ENCODE measurements at regions not wholly inside any gene's neighbourhood (a gene's known extent, or its start where the extent isn't known, plus 50 kb on each side); places are given as distances from the start of the nearest gene placed in this dataset.
"Not testable (repeated sequence)": the region's sequence is repeated elsewhere in the genome, so short reads cannot be mapped to it uniquely, and the experiment has no call there.

GRCh38 chr16:85227084-85227945, 115.0 kb upstream of the CIBAR2 start:
- Mint-ChIP-seq H3K9me3 (no peaks in the 10 kb centered on the region), H3K4me1 (ENCODE audit: low read depth) (no peaks in the 10 kb centered on the region), H3K27me3 (ENCODE audit: low read depth) (no peaks in the 10 kb centered on the region), H3K4me3 (no peak overlapping the region), H3K36me3 (ENCODE audit: low read depth) (no peaks in the 10 kb centered on the region), H3K27ac (no peak overlapping the region)

DNA sequence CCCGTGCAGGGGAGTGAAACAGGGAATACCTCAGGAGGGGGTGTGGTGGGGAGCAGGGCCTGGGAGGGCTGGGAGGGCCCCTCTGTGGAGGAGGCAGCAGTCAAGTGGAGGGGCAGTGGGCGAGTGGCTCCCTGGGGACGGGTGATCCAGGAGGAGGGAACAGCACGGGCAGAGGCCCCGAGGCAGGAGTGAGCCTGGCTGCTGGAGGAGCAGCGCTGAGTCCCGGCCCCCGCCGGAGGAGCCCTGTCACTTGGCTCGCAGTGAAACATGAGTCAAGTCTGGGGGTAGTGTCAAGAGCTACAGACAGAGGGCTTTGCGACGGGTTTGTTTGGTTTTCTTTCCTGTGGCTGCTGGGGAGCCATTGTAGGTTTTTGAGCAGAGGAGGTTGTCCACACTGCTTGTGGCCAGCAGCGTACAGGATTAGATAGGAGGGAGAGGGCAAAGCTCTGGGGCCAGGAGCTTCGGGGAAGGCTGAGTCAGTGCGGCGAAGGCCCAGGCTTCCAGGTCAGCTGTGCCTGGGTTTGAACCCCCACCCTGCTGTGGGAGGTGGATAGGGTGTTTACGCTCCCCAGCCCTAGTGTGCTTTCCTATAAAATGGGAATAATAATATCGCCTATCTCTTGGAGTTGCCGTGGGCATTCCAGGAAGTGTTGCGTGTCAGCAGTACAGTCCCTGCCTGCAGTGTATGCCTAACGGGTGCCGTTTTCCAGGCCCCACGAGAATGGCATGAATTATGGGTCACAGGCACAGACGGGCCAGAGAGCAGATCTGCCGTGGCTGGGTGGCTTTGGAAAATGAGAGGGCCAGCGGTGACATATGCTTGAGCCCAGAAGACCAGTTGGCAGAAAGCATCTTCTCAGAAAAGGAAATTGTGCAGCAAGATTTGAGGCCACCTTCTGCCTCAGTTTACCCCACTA, 115.9 kb upstream of the CIBAR2 start:
- no peaks in the 10 kb centered on the region for H3K4me1 Mint-ChIP-seq (ENCODE audit: low read depth)
- H3K27me3 Mint-ChIP-seq (ENCODE audit: low read depth) = peaks cover under 1% of the 10 kb centered on the region
- no peak overlapping the region for H3K27ac Mint-ChIP-seq
- H3K9me3 Mint-ChIP-seq = no peaks in the 10 kb centered on the region
- H3K36me3 Mint-ChIP-seq (ENCODE audit: low read depth) = no peaks in the 10 kb centered on the region
- no peak overlapping the region for H3K4me3 Mint-ChIP-seq

GRCh38 chr16:85228970-85229430, 116.7 kb upstream of the CIBAR2 start:
- Mint-ChIP-seq H3K4me1 (ENCODE audit: low read depth) (no peaks in the 10 kb centered on the region), H3K36me3 (ENCODE audit: low read depth) (no peaks in the 10 kb centered on the region), H3K9me3 (no peaks in the 10 kb centered on the region), H3K27me3 (ENCODE audit: low read depth) (peaks cover 6% of the 10 kb centered on the region), H3K4me3 (no peak overlapping the region), H3K27ac (no peak overlapping the region)

DNA sequence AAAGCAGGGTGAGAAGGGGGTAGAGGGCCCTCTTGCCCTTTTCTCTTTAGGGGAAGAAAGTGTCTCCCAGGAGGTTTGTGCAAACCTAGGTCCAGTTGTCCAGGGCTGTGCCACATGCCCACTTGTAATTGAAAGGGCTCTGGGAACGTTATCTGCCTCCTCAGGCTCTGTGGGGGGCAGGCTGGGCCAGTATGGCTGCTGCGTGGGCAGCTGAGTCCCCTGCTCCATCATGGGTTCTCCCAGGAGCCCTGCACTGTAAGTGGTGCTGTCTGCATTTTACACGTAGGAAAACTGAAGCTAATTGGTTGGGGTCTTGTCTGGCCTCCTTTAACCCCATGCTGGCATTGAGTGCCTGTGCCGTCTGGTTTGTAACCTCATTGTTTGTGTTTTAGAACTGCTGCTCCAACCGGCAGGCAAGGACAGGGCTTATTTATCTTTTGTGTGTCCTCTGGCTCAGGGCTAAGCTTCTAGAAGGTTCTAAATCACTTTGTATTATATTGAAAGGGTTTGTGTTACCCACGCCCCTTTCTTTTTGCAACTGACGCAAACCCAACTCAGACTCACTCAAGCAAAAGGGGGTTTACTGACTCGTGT, 117.7 kb upstream of the CIBAR2 start:
- H3K27me3 Mint-ChIP-seq (ENCODE audit: low read depth) = peaks cover 11% of the 10 kb centered on the region
- H3K27ac Mint-ChIP-seq = no peak overlapping the region
- no peaks in the 10 kb centered on the region for H3K36me3 Mint-ChIP-seq (ENCODE audit: low read depth)

GRCh38 chr16:85230764-85231383, 118.6 kb upstream of the CIBAR2 start:
- H3K36me3 Mint-ChIP-seq (ENCODE audit: low read depth); H3K27ac Mint-ChIP-seq; H3K4me3 Mint-ChIP-seq; H3K9me3 Mint-ChIP-seq; H3K4me1 Mint-ChIP-seq (ENCODE audit: low read depth): not testable (repeated sequence)
- peaks cover 11% of the 10 kb centered on the region for H3K27me3 Mint-ChIP-seq (ENCODE audit: low read depth)

More for the DNA sequence above, 117.7 kb upstream of the CIBAR2 start:
- no peaks in the 10 kb centered on the region for H3K4me1 Mint-ChIP-seq (ENCODE audit: low read depth)
- H3K4me3 Mint-ChIP-seq = no peak overlapping the region
- no peaks in the 10 kb centered on the region for H3K9me3 Mint-ChIP-seq

DNA sequence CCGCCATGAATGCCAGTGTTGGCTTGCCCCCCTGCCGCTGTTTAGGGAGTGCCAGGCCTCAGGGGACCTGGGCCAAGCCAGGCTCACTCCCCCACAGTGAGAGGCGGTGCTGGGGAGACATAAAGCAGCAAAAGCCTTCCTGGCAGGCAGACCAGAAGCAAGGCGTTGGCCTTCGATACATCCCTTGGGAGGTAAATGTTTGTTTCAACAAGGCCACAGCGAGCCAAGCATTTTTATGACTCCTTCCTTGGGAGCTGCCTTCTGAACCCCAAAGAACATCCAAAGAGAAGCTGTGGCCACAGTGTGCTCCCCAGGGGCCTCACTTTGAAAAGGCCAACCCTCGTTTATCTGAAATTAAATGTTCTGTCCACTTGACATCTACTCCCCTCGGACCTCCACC, 119.7 kb upstream of the CIBAR2 start:
- no peak overlapping the region for H3K4me3 Mint-ChIP-seq
- peaks cover 19% of the 10 kb centered on the region for H3K27me3 Mint-ChIP-seq (ENCODE audit: low read depth)
- no peaks in the 10 kb centered on the region for H3K9me3 Mint-ChIP-seq
- no peaks in the 10 kb centered on the region for H3K4me1 Mint-ChIP-seq (ENCODE audit: low read depth)
- no peak overlapping the region for H3K27ac Mint-ChIP-seq
- no peaks in the 10 kb centered on the region for H3K36me3 Mint-ChIP-seq (ENCODE audit: low read depth)

DNA sequence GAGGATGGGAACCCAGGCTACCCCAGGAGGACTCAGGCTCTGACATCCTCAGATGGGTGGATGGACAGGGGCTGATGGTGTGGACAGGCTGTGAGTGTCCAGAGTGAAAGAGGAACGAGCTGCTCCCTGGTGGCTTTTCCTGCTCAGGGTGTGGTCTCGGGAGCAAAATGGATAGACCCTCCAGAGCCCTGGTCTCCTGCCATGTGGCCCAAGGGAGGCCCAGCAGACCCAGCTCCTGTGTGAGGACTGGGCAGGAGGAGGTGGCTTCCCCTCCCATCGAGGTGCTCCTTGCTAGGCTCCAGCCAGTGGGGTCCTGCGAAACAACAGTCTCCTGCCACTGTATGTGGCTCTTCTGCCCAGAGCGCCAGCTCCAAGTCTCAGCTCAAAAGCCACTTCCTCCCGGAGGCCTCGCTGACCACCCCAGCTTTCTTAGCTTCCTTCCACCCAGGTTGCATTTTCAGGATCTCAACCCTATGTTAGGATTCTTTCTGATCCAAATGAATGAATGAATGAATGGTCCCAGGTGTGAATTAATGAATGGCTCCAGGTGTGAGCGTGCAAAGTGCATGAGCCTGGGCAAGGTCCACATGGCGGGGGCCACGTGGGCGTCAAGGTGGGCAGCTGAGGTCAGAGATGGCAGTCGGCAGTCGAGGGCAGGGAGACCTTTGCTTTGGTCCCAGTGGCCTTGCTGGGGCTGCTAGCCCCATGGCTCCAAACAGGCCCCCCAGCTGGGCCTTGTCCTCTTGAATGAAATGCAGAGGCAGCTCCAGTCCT, 120.3 kb upstream of the CIBAR2 start:
- no peak overlapping the region for H3K4me3 Mint-ChIP-seq
- peaks cover 23% of the 10 kb centered on the region for H3K27me3 Mint-ChIP-seq (ENCODE audit: low read depth)
- no peaks in the 10 kb centered on the region for H3K4me1 Mint-ChIP-seq (ENCODE audit: low read depth)
- no peak overlapping the region for H3K27ac Mint-ChIP-seq
- no peaks in the 10 kb centered on the region for H3K36me3 Mint-ChIP-seq (ENCODE audit: low read depth)
- no peaks in the 10 kb centered on the region for H3K9me3 Mint-ChIP-seq

DNA sequence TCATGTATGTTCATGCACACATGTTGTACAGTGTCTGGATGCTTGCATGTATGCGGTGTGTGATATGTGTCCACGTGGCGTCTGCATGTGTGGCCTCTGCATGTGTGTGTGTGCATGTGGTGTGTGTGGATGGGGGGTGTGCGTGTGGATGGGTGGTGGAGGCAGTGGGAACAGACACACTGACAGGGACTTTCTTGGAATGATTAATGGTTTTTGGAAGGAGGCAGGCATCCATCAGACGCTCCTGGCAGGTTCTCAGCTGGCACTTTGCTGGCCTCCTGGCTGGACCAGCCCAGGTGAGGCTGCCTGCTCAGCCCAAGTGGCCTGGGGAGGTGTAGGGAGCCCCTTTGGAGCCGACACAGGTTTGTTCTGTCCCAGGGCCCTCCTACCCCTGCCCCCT, 121.2 kb upstream of the CIBAR2 start:
- H3K4me1 Mint-ChIP-seq (ENCODE audit: low read depth) = no peaks in the 10 kb centered on the region
- H3K4me3 Mint-ChIP-seq = no peak overlapping the region
- peaks cover 23% of the 10 kb centered on the region for H3K27me3 Mint-ChIP-seq (ENCODE audit: low read depth)
- no peaks in the 10 kb centered on the region for H3K9me3 Mint-ChIP-seq
- H3K27ac Mint-ChIP-seq = no peak overlapping the region
- H3K36me3 Mint-ChIP-seq (ENCODE audit: low read depth) = no peaks in the 10 kb centered on the region

GRCh38 chr16:85234310-85235204, 122.3 kb upstream of the CIBAR2 start:
- H3K27ac Mint-ChIP-seq = no peak overlapping the region
- no peak overlapping the region for H3K4me3 Mint-ChIP-seq
- no peaks in the 10 kb centered on the region for H3K4me1 Mint-ChIP-seq (ENCODE audit: low read depth)
- peaks cover 23% of the 10 kb centered on the region for H3K27me3 Mint-ChIP-seq (ENCODE audit: low read depth)
- no peaks in the 10 kb centered on the region for H3K9me3 Mint-ChIP-seq
- no peaks in the 10 kb centered on the region for H3K36me3 Mint-ChIP-seq (ENCODE audit: low read depth)

- Mint-ChIP-seq H3K36me3 (ENCODE audit: low read depth) (no peaks in the 10 kb centered on the region), H3K27ac (no peak overlapping the region), H3K4me1 (ENCODE audit: low read depth) (no peaks in the 10 kb centered on the region), H3K4me3 (no peak overlapping the region), H3K27me3 (ENCODE audit: low read depth) (peaks cover 23% of the 10 kb centered on the region), H3K9me3 (no peaks in the 10 kb centered on the region)
Observed at GRCh38 chr16:85235991-85236817, 123.9 kb upstream of the CIBAR2 start.

DNA sequence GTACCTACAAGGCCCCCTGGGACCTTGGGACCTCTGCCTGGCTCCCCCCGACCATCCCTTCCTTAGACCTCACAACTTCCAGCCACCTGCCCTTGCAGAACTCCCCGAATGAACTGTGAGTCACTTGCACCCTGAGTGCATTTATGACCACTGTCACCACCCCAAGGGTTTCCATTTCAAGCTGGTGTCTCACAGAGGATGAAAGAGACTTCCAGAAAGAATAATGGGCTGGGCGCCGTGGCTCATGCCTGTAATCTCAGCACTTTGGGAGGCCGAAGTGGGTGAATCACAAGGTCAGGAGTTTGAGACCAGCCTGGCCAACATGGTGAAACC, 124.5 kb upstream of the CIBAR2 start:
- Mint-ChIP-seq H3K4me1 (ENCODE audit: low read depth) (no peaks in the 10 kb centered on the region), H3K27ac (no peak overlapping the region), H3K36me3 (ENCODE audit: low read depth) (no peaks in the 10 kb centered on the region), H3K9me3 (no peaks in the 10 kb centered on the region), H3K27me3 (ENCODE audit: low read depth) (peaks cover 23% of the 10 kb centered on the region), H3K4me3 (no peak overlapping the region)

DNA sequence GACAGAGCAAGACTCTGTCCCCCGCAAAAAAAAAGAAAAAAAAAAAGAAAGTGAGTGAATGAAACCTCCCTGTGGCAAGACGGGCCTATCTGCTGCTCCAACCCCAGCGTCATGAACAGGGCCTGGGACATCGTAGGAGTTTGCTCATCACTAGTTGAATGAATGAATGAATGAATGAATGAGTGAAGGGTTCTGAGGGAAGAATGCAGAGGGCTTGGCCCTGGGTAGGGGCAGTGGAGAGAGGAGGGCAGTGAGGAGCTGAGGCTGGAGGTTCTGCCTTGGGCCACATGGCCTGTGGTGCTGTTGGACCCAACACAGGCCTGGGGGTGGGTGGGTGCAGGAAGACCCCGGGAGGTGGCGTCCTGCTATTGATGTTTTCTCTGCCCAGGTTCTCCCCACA, 125.5 kb upstream of the CIBAR2 start:
- Mint-ChIP-seq H3K27ac (no peak overlapping the region), H3K4me3 (no peak overlapping the region), H3K36me3 (ENCODE audit: low read depth) (no peaks in the 10 kb centered on the region), H3K9me3 (no peaks in the 10 kb centered on the region), H3K4me1 (ENCODE audit: low read depth) (no peaks in the 10 kb centered on the region), H3K27me3 (ENCODE audit: low read depth) (peaks cover 23% of the 10 kb centered on the region)

Measured in T-helper 1 cell treated with Interleukin-12 subunit alpha and Interleukin-12 subunit beta and Interleukin-4 antibody, amounts not matched to agents 30 μg/mL and 1 μg/mL, for 36 hours (primary cell).